Astrocyte (in vitro differentiated cells and primary cell): ENCODE measurements at regions not wholly inside any gene's neighbourhood (a gene's known extent, or its start where the extent isn't known, plus 50 kb on each side); places are given as distances from the start of the nearest gene placed in this dataset.

Experiments
- DNase-seq: peaks from one replicate; pipeline ENCODE4 v3.0.0-alpha.2; 2010; ENCODE audit warnings: low read depth
- FAIRE-seq: peaks from 2 replicates; lab custom pipeline; 2011; peaks lifted over from hg19 to GRCh38; lab: Jason Lieb, UNC
- H2AFZ ChIP-seq: 2 replicates; pipeline ENCODE4 v1.6.0; 2012; ENCODE audit warnings: low read depth, low read length, inconsistent platforms
- H3K27ac ChIP-seq: 2 replicates; pipeline ENCODE4 v1.5.1; 2011; ENCODE audit warnings: low read depth, low read length, inconsistent platforms
- H3K27me3 ChIP-seq: 2 replicates; pipeline ENCODE4 v1.6.0; 2011; ENCODE audit warnings: low read length, inconsistent platforms; ENCODE audit not compliant: insufficient read depth
- H3K36me3 ChIP-seq: 2 replicates; pipeline ENCODE4 v1.5.1; 2011; ENCODE audit warnings: low read length, inconsistent platforms; ENCODE audit not compliant: insufficient read depth
- H3K4me1 ChIP-seq: 2 replicates; pipeline ENCODE4 v1.5.1; 2011; ENCODE audit warnings: low read length, inconsistent platforms; ENCODE audit not compliant: insufficient read depth
- H3K4me2 ChIP-seq: 2 replicates; pipeline ENCODE4 v1.6.0; 2012; ENCODE audit warnings: low read length, inconsistent platforms
- H3K4me3 ChIP-seq: 2 replicates; pipeline ENCODE4 v1.5.1; 2011; ENCODE audit warnings: low read depth, mild to moderate bottlenecking, low read length, inconsistent platforms; ENCODE audit not compliant: insufficient read depth
- H3K79me2 ChIP-seq: 2 replicates; pipeline ENCODE4 v1.6.0; 2012; ENCODE audit warnings: mild to moderate bottlenecking, low read length, inconsistent platforms; ENCODE audit not compliant: insufficient read depth
- H3K9ac ChIP-seq: 2 replicates; pipeline ENCODE4 v1.6.0; 2012; ENCODE audit warnings: mild to moderate bottlenecking, low read length, inconsistent platforms
- H3K9me3 ChIP-seq: 2 replicates; pipeline ENCODE4 v1.5.1; 2012; ENCODE audit warnings: low read depth, mild to moderate bottlenecking, low read length, inconsistent platforms; ENCODE audit not compliant: insufficient read depth
- H4K20me1 ChIP-seq: 2 replicates; pipeline ENCODE4 v1.6.0; 2012; ENCODE audit warnings: low read length, inconsistent platforms; ENCODE audit not compliant: insufficient read depth
- H3K27ac Mint-ChIP-seq: one replicate; pipeline ENCODE4 v1.8.0; 2021; ENCODE audit warnings: mild to moderate bottlenecking, mixed read lengths; ENCODE audit not compliant: unreplicated experiment
- H3K27me3 Mint-ChIP-seq: one replicate; pipeline ENCODE4 v1.8.0; 2021; ENCODE audit warnings: low read depth, mixed read lengths; ENCODE audit not compliant: unreplicated experiment
- H3K36me3 Mint-ChIP-seq: one replicate; pipeline ENCODE4 v1.8.0; 2021; ENCODE audit warnings: low read depth, mixed read lengths; ENCODE audit not compliant: unreplicated experiment
- H3K4me1 Mint-ChIP-seq: one replicate; pipeline ENCODE4 v1.8.0; 2021; ENCODE audit warnings: low read depth, mixed read lengths; ENCODE audit not compliant: unreplicated experiment
- H3K4me3 Mint-ChIP-seq: one replicate; pipeline ENCODE4 v1.8.0; 2021; ENCODE audit warnings: mild to moderate bottlenecking, moderate library complexity, mixed read lengths; ENCODE audit not compliant: unreplicated experiment
- H3K9me3 Mint-ChIP-seq: one replicate; pipeline ENCODE4 v1.8.0; 2021; ENCODE audit warnings: mild to moderate bottlenecking, mixed read lengths; ENCODE audit not compliant: unreplicated experiment
- EZH2 ChIP-seq: IDR thresholded peaks from 2 replicates; pipeline ENCODE4 v1.6.1; 2012; ENCODE audit warnings: mild to moderate bottlenecking, low read length, inconsistent platforms; ENCODE audit not compliant: insufficient read depth
- TF ChIP-seq, protein P1 (sequence below): IDR thresholded peaks from 2 replicates; pipeline ENCODE4 v1.5.1; 2011; ENCODE audit warnings: low read depth, mild to moderate bottlenecking, inconsistent platforms, low read length, moderate library complexity; ENCODE audit not compliant: insufficient read depth

DNA sequence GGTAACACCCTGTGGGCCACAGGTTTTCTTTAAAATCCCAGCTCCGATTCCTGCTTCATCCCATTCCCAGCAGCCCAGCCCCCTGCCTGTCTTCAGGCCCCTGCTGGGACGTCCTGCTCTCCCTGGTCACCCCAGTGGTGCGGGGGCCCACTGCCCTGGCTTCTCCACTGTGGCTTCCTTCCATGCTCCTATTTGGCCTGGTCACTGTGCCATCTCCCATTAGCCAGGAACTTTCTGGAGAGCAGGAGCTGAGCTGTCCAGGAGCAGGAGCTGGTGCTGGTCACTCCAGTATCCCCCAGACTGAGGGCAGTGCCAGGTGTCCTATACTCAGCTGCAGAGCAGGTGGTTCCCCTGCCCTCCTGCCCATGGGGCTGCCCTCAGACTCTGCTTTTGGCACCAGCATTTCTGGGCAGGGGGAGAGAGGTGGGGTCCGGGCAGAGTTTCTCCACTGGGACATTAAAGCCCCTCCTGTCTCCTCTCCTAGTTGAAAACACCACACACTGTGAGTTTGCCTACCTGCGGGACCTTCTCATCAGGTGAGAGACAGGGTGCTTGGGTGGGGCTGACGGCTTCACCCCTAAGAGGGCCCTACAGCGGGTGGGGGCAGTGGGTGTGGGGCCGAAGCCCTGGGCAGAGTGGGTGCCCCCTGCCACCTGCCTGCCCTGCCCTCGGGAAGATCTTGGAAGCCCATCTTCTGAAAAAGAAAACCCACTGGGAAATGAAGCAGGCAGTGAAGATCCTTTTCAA is 356.2 kb downstream of the SEC14L1 start:
- Histone ChIP-seq H3K4me1 (peaks cover 6% of the 10 kb centered on the region), H3K4me3 (no peak overlapping the region), H3K4me2 (no peak overlapping the region), H3K9me3 (no peaks in the 10 kb centered on the region), H3K79me2 (no peaks in the 10 kb centered on the region), H2AFZ (no peak overlapping the region), H3K9ac (no peak overlapping the region), H3K27me3 (no peaks in the 10 kb centered on the region), H4K20me1 (peaks cover 43% of the 10 kb centered on the region), H3K36me3 (peaks cover 12% of the 10 kb centered on the region), H3K27ac (no peak overlapping the region)
- DNase-seq (no peak), FAIRE-seq (no peak)
- no peak for TF ChIP-seq EZH2
- TF ChIP-seq, protein P1, sequence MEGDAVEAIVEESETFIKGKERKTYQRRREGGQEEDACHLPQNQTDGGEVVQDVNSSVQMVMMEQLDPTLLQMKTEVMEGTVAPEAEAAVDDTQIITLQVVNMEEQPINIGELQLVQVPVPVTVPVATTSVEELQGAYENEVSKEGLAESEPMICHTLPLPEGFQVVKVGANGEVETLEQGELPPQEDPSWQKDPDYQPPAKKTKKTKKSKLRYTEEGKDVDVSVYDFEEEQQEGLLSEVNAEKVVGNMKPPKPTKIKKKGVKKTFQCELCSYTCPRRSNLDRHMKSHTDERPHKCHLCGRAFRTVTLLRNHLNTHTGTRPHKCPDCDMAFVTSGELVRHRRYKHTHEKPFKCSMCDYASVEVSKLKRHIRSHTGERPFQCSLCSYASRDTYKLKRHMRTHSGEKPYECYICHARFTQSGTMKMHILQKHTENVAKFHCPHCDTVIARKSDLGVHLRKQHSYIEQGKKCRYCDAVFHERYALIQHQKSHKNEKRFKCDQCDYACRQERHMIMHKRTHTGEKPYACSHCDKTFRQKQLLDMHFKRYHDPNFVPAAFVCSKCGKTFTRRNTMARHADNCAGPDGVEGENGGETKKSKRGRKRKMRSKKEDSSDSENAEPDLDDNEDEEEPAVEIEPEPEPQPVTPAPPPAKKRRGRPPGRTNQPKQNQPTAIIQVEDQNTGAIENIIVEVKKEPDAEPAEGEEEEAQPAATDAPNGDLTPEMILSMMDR: no peak
- Mint-ChIP-seq H3K36me3 (peaks cover 10% of the 10 kb centered on the region), H3K27ac (no peak overlapping the region), H3K9me3 (no peaks in the 10 kb centered on the region), H3K27me3 (no peaks in the 10 kb centered on the region), H3K4me3 (no peak overlapping the region), H3K4me1 (peaks cover 1% of the 10 kb centered on the region)

DNA sequence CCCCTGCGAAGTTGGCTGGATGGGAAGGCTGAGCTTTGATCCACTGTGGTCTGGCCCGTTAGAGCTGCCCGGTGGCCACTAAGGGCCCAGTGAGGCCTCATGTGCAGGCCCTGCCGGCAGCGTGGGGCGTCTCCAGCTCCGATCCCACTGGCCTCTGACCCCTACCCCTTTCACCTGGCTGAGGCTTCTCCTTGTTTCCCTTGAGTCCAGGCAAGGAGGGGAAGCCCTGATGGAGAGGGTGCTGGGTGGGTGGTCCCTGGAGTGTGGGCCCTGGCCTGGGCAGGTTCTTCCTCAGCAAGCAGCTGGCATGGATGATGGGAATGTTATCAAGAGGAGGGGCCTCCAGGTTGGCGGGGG is 356.8 kb downstream of the SEC14L1 start:
- H3K27ac ChIP-seq: no peak overlapping the region

More for the DNA sequence above, 356.8 kb downstream of the SEC14L1 start:
- Mint-ChIP-seq H3K9me3 (no peaks in the 10 kb centered on the region), H3K27me3 (no peaks in the 10 kb centered on the region), H3K4me1 (peaks cover 1% of the 10 kb centered on the region), H3K27ac (no peak overlapping the region), H3K36me3 (peaks cover 11% of the 10 kb centered on the region), H3K4me3 (no peak overlapping the region)
- no peak overlapping the region for H2AFZ ChIP-seq
- FAIRE-seq: no peak
- no peak overlapping the region for H3K4me2 ChIP-seq
- peaks cover 6% of the 10 kb centered on the region for H3K4me1 ChIP-seq
- H3K79me2 ChIP-seq: no peaks in the 10 kb centered on the region
- no peak overlapping the region for H3K9ac ChIP-seq
- peaks cover 38% of the 10 kb centered on the region for H4K20me1 ChIP-seq
- DNase-seq: no peak
- peaks cover 12% of the 10 kb centered on the region for H3K36me3 ChIP-seq
- H3K9me3 ChIP-seq: no peaks in the 10 kb centered on the region
- H3K4me3 ChIP-seq: no peak overlapping the region
- no peak for TF ChIP-seq EZH2
- TF ChIP-seq, protein P1: no peak
- no peaks in the 10 kb centered on the region for H3K27me3 ChIP-seq
